ENCODE measurements at regions not wholly inside any gene's neighbourhood (a gene's known extent, or its start where the extent isn't known, plus 50 kb on each side); places are given as distances from the start of the nearest gene placed in this dataset.

GRCh38 chr1:217985641-217986040 is 299.5 kb upstream of the RRP15 start:
- no peak for TF ChIP-seq CTCF (IDR thresholded peaks at IDR 0.05; ENCODE audit: low read depth, low read length, poor library complexity, severe bottlenecking)
- TF ChIP-seq EZH2phosphoT487 (IDR thresholded peaks at IDR 0.05; ENCODE audit: borderline replicate concordance, low read length), result no peak
